ENCODE measurements at regions not wholly inside any gene's neighbourhood (a gene's known extent, or its start where the extent isn't known, plus 50 kb on each side); places are given as distances from the start of the nearest gene placed in this dataset.
"Not testable (repeated sequence)": the region's sequence is repeated elsewhere in the genome, so short reads cannot be mapped to it uniquely, and the experiment has no call there.

- no peak for TF ChIP-seq CTCF (conservative IDR thresholded peaks at IDR 0.05; ENCODE audit: low read depth)
- ChIA-PET POLR2A (ENCODE audit: low non-redundant PET) (no interaction called here), CTCF (no interaction called here)
- no peak for DNase-seq (ENCODE audit: low spot score)
- no peak overlapping the region for H3K27ac ChIP-seq
These were observed 114.7 kb upstream of the INTU start for GRCh38 chr4:127518046-127518445.

GRCh38 chr4:127521463-127521862 lies 111.3 kb upstream of the INTU start:
- ChIA-PET POLR2A (ENCODE audit: low non-redundant PET) (no interaction called here), CTCF (interaction anchor here (0.6 to 1.0 kb wide), 2 partner anchors 11 to 737 kb away, joined by 3 to 4 read pairs; no protein-coding TSS in a partner anchor)
- no peak for DNase-seq (ENCODE audit: low spot score)
- TF ChIP-seq CTCF (conservative IDR thresholded peaks at IDR 0.05; ENCODE audit: low read depth): no peak
- no peak overlapping the region for H3K27ac ChIP-seq

GRCh38 chr4:127523369-127523768 lies 109.4 kb upstream of the INTU start:
- no peak for DNase-seq (ENCODE audit: low spot score)
- no peak overlapping the region for H3K27ac ChIP-seq
- ChIA-PET POLR2A (ENCODE audit: low non-redundant PET) (no interaction called here), CTCF (no interaction called here)
- TF ChIP-seq CTCF (conservative IDR thresholded peaks at IDR 0.05; ENCODE audit: low read depth): no peak

- no peak for DNase-seq (ENCODE audit: low spot score)
- H3K27ac ChIP-seq: no peak overlapping the region
- POLR2A ChIA-PET (ENCODE audit: low non-redundant PET): no interaction called here
- no peak for TF ChIP-seq CTCF (conservative IDR thresholded peaks at IDR 0.05; ENCODE audit: low read depth)
- CTCF ChIA-PET: no interaction called here
These were observed 107.1 kb upstream of the INTU start for GRCh38 chr4:127525608-127526007.

- ChIA-PET POLR2A (ENCODE audit: low non-redundant PET) (no interaction called here), CTCF (no interaction called here)
- no peak overlapping the region for H3K27ac ChIP-seq
- no peak for TF ChIP-seq CTCF (conservative IDR thresholded peaks at IDR 0.05; ENCODE audit: low read depth)
- no peak for DNase-seq (ENCODE audit: low spot score)
These were observed 104.5 kb upstream of the INTU start for GRCh38 chr4:127528302-127528701.

GRCh38 chr4:127529879-127530278 lies 102.9 kb upstream of the INTU start:
- CTCF ChIA-PET; POLR2A ChIA-PET (ENCODE audit: low non-redundant PET); DNase-seq (ENCODE audit: low spot score); H3K27ac ChIP-seq: not testable (repeated sequence)

- POLR2A ChIA-PET (ENCODE audit: low non-redundant PET): no interaction called here
- CTCF ChIA-PET: no interaction called here
- H3K27ac ChIP-seq: no peak overlapping the region
- no peak for DNase-seq (ENCODE audit: low spot score)
- TF ChIP-seq CTCF (conservative IDR thresholded peaks at IDR 0.05; ENCODE audit: low read depth): no peak
These were observed 99.6 kb upstream of the INTU start for GRCh38 chr4:127533028-127533700.

Measured in RWPE1 (cell line).